ENCODE measurements at regions not wholly inside any gene's neighbourhood (a gene's known extent, or its start where the extent isn't known, plus 50 kb on each side); places are given as distances from the start of the nearest gene placed in this dataset.

DNA sequence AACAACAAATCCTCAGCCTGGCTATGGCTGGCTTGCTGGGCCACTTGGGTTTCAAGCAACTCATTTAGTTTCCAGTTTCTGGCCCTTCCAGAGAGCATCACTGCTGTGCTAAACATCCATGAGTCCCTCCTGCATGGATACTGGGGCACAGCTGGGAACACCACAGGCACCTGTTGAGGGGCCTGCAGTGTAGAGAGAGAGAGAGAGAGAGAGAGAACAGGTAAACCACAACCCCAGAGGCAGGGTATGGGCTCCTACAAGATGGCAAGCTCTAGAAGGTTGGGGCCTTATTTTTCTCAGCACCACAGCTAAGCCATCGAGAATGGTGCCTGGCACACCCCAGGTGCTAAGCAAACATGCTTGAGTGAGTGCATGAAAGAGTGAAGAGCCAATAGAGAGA lies 120.3 kb downstream of the RBFOX3 start:
- Histone ChIP-seq H3K4me1 (ENCODE audit: control insufficient read depth in 2 of 3, insufficient read depth in 2 of 3, low read depth in 1 of 3, low read length in 3 of 3) (no peaks in the 10 kb centered on the region), H3K27me3 (ENCODE audit: control insufficient read depth, insufficient read depth, low read length) (no peaks in the 10 kb centered on the region), H3K9me3 (ENCODE audit: control insufficient read depth in 2 of 3, insufficient read depth in 1 of 3, low read length in 3 of 3) (no peaks in the 10 kb centered on the region), H3K9ac (ENCODE audit: low read length in 3 of 3) (no peak overlapping the region), H3K27ac (ENCODE audit: low read depth in 2 of 2, low read length in 2 of 2) (no peak overlapping the region), H3K4me3 (ENCODE audit: low read length in 3 of 3) (no peak overlapping the region), H3K36me3 (ENCODE audit: control insufficient read depth in 2 of 3, insufficient read depth in 3 of 3, low read length in 3 of 3) (no peaks in the 10 kb centered on the region)
- TF ChIP-seq, protein P1, sequence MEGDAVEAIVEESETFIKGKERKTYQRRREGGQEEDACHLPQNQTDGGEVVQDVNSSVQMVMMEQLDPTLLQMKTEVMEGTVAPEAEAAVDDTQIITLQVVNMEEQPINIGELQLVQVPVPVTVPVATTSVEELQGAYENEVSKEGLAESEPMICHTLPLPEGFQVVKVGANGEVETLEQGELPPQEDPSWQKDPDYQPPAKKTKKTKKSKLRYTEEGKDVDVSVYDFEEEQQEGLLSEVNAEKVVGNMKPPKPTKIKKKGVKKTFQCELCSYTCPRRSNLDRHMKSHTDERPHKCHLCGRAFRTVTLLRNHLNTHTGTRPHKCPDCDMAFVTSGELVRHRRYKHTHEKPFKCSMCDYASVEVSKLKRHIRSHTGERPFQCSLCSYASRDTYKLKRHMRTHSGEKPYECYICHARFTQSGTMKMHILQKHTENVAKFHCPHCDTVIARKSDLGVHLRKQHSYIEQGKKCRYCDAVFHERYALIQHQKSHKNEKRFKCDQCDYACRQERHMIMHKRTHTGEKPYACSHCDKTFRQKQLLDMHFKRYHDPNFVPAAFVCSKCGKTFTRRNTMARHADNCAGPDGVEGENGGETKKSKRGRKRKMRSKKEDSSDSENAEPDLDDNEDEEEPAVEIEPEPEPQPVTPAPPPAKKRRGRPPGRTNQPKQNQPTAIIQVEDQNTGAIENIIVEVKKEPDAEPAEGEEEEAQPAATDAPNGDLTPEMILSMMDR (IDR thresholded peaks at IDR 0.05; ENCODE audit: borderline replicate concordance, extremely low read depth, insufficient read depth): no peak
- intact Hi-C loops (cut with DNase I): no loop called here
- no peak for FAIRE-seq
- no peak for DNase-seq

DNA sequence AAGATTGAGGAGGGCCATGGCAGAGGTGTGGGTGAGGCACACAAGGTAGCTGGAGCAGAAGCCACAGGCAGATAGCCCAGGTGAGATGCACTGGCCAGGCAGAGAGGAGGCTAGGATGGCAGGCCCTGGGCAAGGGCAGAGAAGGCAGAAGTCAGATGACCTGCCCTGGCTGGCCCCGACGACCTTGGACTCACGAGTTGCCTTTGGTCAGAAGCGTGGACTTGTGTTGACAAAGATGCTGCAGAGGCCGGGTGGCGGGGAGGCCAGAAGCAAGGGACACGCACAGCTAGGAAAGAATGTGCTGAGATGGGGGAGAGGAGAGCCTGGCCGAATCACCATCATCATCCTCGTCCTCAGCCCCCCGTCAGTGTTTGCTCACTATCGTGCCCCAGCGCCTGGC lies 123.7 kb downstream of the RBFOX3 start:
- no peaks in the 10 kb centered on the region for H3K9me3 ChIP-seq (ENCODE audit: control insufficient read depth in 2 of 3, insufficient read depth in 1 of 3, low read length in 3 of 3)
- H3K27ac ChIP-seq (ENCODE audit: low read depth in 2 of 2, low read length in 2 of 2): no peak overlapping the region
- no peak overlapping the region for H3K4me3 ChIP-seq (ENCODE audit: low read length in 3 of 3)
- DNase-seq (no peak), FAIRE-seq (no peak)
- no peak overlapping the region for H3K9ac ChIP-seq (ENCODE audit: low read length in 3 of 3)
- H3K4me1 ChIP-seq (ENCODE audit: control insufficient read depth in 2 of 3, insufficient read depth in 2 of 3, low read depth in 1 of 3, low read length in 3 of 3): no peaks in the 10 kb centered on the region
- TF ChIP-seq, protein P1 (IDR thresholded peaks at IDR 0.05; ENCODE audit: borderline replicate concordance, extremely low read depth, insufficient read depth): no peak
- no peaks in the 10 kb centered on the region for H3K36me3 ChIP-seq (ENCODE audit: control insufficient read depth in 2 of 3, insufficient read depth in 3 of 3, low read length in 3 of 3)
- no peaks in the 10 kb centered on the region for H3K27me3 ChIP-seq (ENCODE audit: control insufficient read depth, insufficient read depth, low read length)
- intact Hi-C loops (cut with DNase I): no loop called here

DNA sequence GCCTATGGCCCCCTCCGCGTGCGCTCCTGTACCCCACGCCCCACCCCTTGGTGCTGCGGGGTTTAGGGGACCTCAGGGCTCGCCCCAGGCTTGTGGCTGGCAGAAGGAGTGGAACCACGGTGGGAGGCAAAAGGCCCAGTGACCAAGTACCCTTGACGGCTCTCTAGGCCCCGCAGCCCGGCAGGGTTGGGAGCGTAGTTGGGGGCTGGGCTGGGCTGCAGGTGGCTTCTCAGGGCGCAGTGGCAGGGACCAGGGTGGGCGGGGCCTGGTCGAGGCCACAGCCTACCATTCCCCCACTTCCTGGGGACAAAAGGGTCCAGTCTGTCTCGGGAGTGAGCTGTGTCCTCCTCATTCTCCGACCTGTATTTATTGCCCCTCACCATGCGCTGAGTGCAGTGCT lies 124.9 kb downstream of the RBFOX3 start:
- Histone ChIP-seq H3K9ac (ENCODE audit: low read length in 3 of 3) (no peak overlapping the region), H3K27ac (ENCODE audit: low read depth in 2 of 2, low read length in 2 of 2) (no peak overlapping the region), H3K36me3 (ENCODE audit: control insufficient read depth in 2 of 3, insufficient read depth in 3 of 3, low read length in 3 of 3) (no peaks in the 10 kb centered on the region), H3K4me3 (ENCODE audit: low read length in 3 of 3) (no peak overlapping the region), H3K4me1 (ENCODE audit: control insufficient read depth in 2 of 3, insufficient read depth in 2 of 3, low read depth in 1 of 3, low read length in 3 of 3) (no peaks in the 10 kb centered on the region), H3K9me3 (ENCODE audit: control insufficient read depth in 2 of 3, insufficient read depth in 1 of 3, low read length in 3 of 3) (no peaks in the 10 kb centered on the region), H3K27me3 (ENCODE audit: control insufficient read depth, insufficient read depth, low read length) (no peaks in the 10 kb centered on the region)
- TF ChIP-seq, protein P1 (IDR thresholded peaks at IDR 0.05; ENCODE audit: borderline replicate concordance, extremely low read depth, insufficient read depth): no peak
- FAIRE-seq (no peak), DNase-seq (no peak)
- intact Hi-C loops (cut with DNase I): no loop called here

DNA sequence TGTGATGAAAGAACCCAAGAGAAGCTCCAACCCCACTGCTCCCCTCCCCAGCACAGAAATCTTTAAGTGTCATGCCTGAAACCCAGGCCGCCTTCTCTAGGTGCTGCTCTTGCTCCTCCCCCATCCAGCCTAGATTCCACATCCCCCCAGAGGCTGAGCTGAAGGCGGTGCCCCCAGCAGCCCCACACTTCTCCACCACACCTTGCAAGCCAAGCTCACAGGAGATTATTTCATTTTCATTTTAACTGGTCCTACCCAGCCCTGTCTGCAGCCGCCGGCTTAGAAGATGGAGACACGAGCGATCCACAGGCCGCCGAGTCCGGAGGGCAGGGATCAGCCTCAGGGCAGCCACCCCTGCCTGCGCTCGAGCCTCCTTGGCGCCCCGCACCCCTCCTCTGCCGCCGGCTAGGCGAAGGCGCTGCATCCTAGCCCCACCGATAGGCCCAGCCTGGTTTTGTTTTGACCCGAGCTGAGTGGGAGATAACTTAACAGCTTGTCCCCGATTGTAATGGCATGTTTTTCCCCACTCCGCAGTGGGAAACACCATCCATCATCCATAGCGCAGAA lies 125.3 kb downstream of the RBFOX3 start:
- Histone ChIP-seq H3K9me3 (ENCODE audit: control insufficient read depth in 2 of 3, insufficient read depth in 1 of 3, low read length in 3 of 3) (no peaks in the 10 kb centered on the region), H3K9ac (ENCODE audit: low read length in 3 of 3) (no peak overlapping the region), H3K4me3 (ENCODE audit: low read length in 3 of 3) (no peak overlapping the region), H3K36me3 (ENCODE audit: control insufficient read depth in 2 of 3, insufficient read depth in 3 of 3, low read length in 3 of 3) (no peaks in the 10 kb centered on the region), H3K27ac (ENCODE audit: low read depth in 2 of 2, low read length in 2 of 2) (no peak overlapping the region), H3K27me3 (ENCODE audit: control insufficient read depth, insufficient read depth, low read length) (no peaks in the 10 kb centered on the region), H3K4me1 (ENCODE audit: control insufficient read depth in 2 of 3, insufficient read depth in 2 of 3, low read depth in 1 of 3, low read length in 3 of 3) (no peaks in the 10 kb centered on the region)
- no peak for FAIRE-seq
- intact Hi-C loops (cut with DNase I): no loop called here
- DNase-seq: no peak
- TF ChIP-seq, protein P1 (IDR thresholded peaks at IDR 0.05; ENCODE audit: borderline replicate concordance, extremely low read depth, insufficient read depth): no peak

All from kidney (tissue), 13 donors.